T-cell (primary cell): ENCODE measurements at regions not wholly inside any gene's neighbourhood (a gene's known extent, or its start where the extent isn't known, plus 50 kb on each side); places are given as distances from the start of the nearest gene placed in this dataset.

ENCODE experiments used
- ATAC-seq, 4 experiments: fragments of 200-7000 bp in 3 of 4; fragments of 150-1000 bp in 1 of 4; cut with Tn5 transposase; replicated peaks in 1 of 4; 1 replicate in 3 of 4; 2 replicates in 1 of 4; pipeline ENCODE4 v1.10.0; 2021; ENCODE audit warnings: moderate library complexity in 3 of 4, mild to moderate bottlenecking in 2 of 4, moderate number of reproducible peaks in 1 of 4
- CTCF ChIA-PET, 2 donors: fragments of 300-600 bp; sonication (Branson Sonifier 250); formaldehyde crosslinking; loops; one replicate each; lab custom pipeline; 2022; ENCODE audit warnings: antibody characterized with exemption in 2 of 2; lab: Charles Lee
- POLR2A ChIA-PET, 2 donors: fragments of 300-600 bp; sonication (Branson Sonifier 250); formaldehyde crosslinking; loops; one replicate each; lab custom pipeline; 2022; ENCODE audit warnings: antibody characterized with exemption in 2 of 2; lab: Charles Lee
- DNase-seq, 35 experiments: peaks; one replicate each; pipeline versions ENCODE4 v3.0.0 to v3.0.0-alpha.2; 2013 to 2023
- H3K27ac ChIP-seq: one replicate; pipeline ENCODE4 v1.5.1; 2013; ENCODE audit warnings: low read length
- H3K27me3 ChIP-seq, 2 experiments: replicated peaks in 1 of 2; 1 replicate in 1 of 2; 2 replicates in 1 of 2; pipeline versions ENCODE4 v1.6.1 to v1.7.0; 2013; ENCODE audit warnings: low read length in 1 of 2, mixed read lengths in 1 of 2; ENCODE audit not compliant: control insufficient read depth in 2 of 2, insufficient read depth in 2 of 2; ENCODE audit errors: extremely low read depth in 1 of 2
- H3K36me3 ChIP-seq, 2 donors: 1 replicate in 1 of 2; 2 replicates in 1 of 2; pipeline versions ENCODE4 v1.6.1 to v1.7.0; 2013; ENCODE audit warnings: low read length in 1 of 2; ENCODE audit not compliant: control insufficient read depth in 2 of 2, insufficient read depth in 1 of 2; ENCODE audit errors: extremely low read depth in 1 of 2
- H3K4me1 ChIP-seq, 2 experiments: 1 replicate in 1 of 2; 2 replicates in 1 of 2; pipeline versions ENCODE4 v1.6.1 to v1.7.0; 2013; ENCODE audit warnings: low read length in 2 of 2, mixed read lengths in 1 of 2; ENCODE audit not compliant: insufficient read depth in 2 of 2, control insufficient read depth in 1 of 2; ENCODE audit errors: extremely low read depth in 1 of 2
- H3K4me3 ChIP-seq, 2 donors: 1 replicate in 1 of 2; 2 replicates in 1 of 2; pipeline versions ENCODE4 v1.5.1 to v1.7.0; 2013; ENCODE audit warnings: mild to moderate bottlenecking in 2 of 2, low read length in 1 of 2, moderate library complexity in 1 of 2; ENCODE audit not compliant: control insufficient read depth in 1 of 2; ENCODE audit errors: extremely low read depth in 1 of 2
- H3K9me3 ChIP-seq: 2 replicates; pipeline ENCODE4 v1.7.0; 2013
- H3K27ac Mint-ChIP-seq, 2 donors: one replicate each; pipeline ENCODE4 v1.8.0; 2020 to 2021; ENCODE audit warnings: mild to moderate bottlenecking in 2 of 2, mixed read lengths in 2 of 2
- H3K27me3 Mint-ChIP-seq, 2 donors: one replicate each; pipeline ENCODE4 v1.8.0; 2021 to 2022; ENCODE audit warnings: mixed read lengths in 2 of 2
- H3K36me3 Mint-ChIP-seq: one replicate; pipeline ENCODE4 v1.8.0; 2021; ENCODE audit warnings: mixed read lengths
- H3K4me1 Mint-ChIP-seq, 3 donors: one replicate each; pipeline ENCODE4 v1.8.0; 2020 to 2022; ENCODE audit warnings: mixed read lengths in 3 of 3, mild to moderate bottlenecking in 1 of 3
- H3K4me3 Mint-ChIP-seq, 3 donors: one replicate each; pipeline ENCODE4 v1.8.0; 2020 to 2022; ENCODE audit warnings: mild to moderate bottlenecking in 3 of 3, mixed read lengths in 3 of 3, moderate library complexity in 3 of 3
- H3K9me3 Mint-ChIP-seq, 3 donors: one replicate each; pipeline ENCODE4 v1.8.0; 2020 to 2022; ENCODE audit warnings: mixed read lengths in 3 of 3
- WGBS: methylation state at CpG from one replicate; pipeline ENCODE4 v1.1.5; 2013; ENCODE audit warnings: missing lambda C conversion rate; ENCODE audit not compliant: insufficient coverage; 5-methylcytosine and 5-hydroxymethylcytosine counted together

GRCh38 chr1:208332036-208332773, 88.0 kb upstream of the PLXNA2 start:
- CTCF ChIA-PET, result no interaction called here
- DNase-seq, result no peak
- Histone ChIP-seq H3K27me3 (peaks cover 0 to 6% of the 10 kb centered on the region in 2 experiments), H3K4me3 (no peak overlapping the region), H3K4me1 (no peaks in the 10 kb centered on the region), H3K36me3 (no peaks in the 10 kb centered on the region), H3K9me3 (no peaks in the 10 kb centered on the region), H3K27ac (no peak overlapping the region)
- POLR2A ChIA-PET, result no interaction called here
- H3K4me3 Mint-ChIP-seq, result no peak overlapping the region
- no peaks in the 10 kb centered on the region for H3K36me3 Mint-ChIP-seq
- no peak overlapping the region for H3K27ac Mint-ChIP-seq
- 82% methylated on average over 4 of the region's 6 CpGs for WGBS
- H3K27me3 Mint-ChIP-seq, result peaks cover 28 to 42% of the 10 kb centered on the region in 2 donors
- no peak for ATAC-seq
- no peaks in the 10 kb centered on the region for H3K9me3 Mint-ChIP-seq
- no peaks in the 10 kb centered on the region for H3K4me1 Mint-ChIP-seq

GRCh38 chr1:208332774-208333126, 88.6 kb upstream of the PLXNA2 start:
- ATAC-seq (no peak), DNase-seq (no peak)
- no peak overlapping the region for H3K4me3 ChIP-seq
- H3K27me3 ChIP-seq, result peaks cover 0 to 9% of the 10 kb centered on the region in 2 experiments
- H3K9me3 Mint-ChIP-seq, result no peaks in the 10 kb centered on the region
- no peaks in the 10 kb centered on the region for H3K36me3 ChIP-seq
- POLR2A ChIA-PET, result no interaction called here
- no peaks in the 10 kb centered on the region for H3K36me3 Mint-ChIP-seq
- no peaks in the 10 kb centered on the region for H3K4me1 ChIP-seq
- CTCF ChIA-PET, result no interaction called here
- no peak overlapping the region for H3K27ac ChIP-seq
- peaks cover 28 to 42% of the 10 kb centered on the region in 2 donors for H3K27me3 Mint-ChIP-seq
- no peak overlapping the region for H3K27ac Mint-ChIP-seq
- 80% methylated on average over 1 of the region's 1 CpG for WGBS
- H3K4me1 Mint-ChIP-seq, result no peaks in the 10 kb centered on the region
- H3K9me3 ChIP-seq, result no peaks in the 10 kb centered on the region
- H3K4me3 Mint-ChIP-seq, result no peak overlapping the region

DNA sequence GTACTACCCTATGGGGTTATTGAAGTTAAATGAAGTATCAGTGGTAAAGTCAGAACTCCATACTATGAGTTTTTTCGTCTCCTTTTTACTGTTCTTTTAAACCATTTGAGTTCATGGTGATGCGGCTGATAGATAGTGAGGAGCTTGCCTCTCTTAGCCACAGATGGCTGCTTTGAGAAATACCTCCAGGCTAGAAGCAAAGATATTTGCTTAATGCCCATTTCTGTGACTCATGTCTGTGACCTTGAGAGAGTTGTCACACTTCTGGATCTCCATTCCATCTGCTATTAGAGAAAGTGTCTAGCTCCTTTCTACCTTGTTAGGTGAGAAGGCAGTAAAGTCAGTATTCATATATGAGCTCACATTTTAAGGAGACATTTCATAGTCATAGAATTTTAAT, 89.5 kb upstream of the PLXNA2 start:
- peaks cover 0 to 9% of the 10 kb centered on the region in 2 experiments for H3K27me3 ChIP-seq
- no peak overlapping the region for H3K4me3 ChIP-seq
- POLR2A ChIA-PET, result no interaction called here
- DNase-seq (no peak), ATAC-seq (no peak)
- peaks cover 33 to 43% of the 10 kb centered on the region in 2 donors for H3K27me3 Mint-ChIP-seq
- CTCF ChIA-PET, result no interaction called here
- no peaks in the 10 kb centered on the region for H3K9me3 Mint-ChIP-seq
- H3K4me1 Mint-ChIP-seq, result no peaks in the 10 kb centered on the region
- no CpG with 5 or more reads among the region's 2 CpGs for whole genome bisulfite sequencing
- no peaks in the 10 kb centered on the region for H3K36me3 Mint-ChIP-seq
- no peak overlapping the region for H3K27ac Mint-ChIP-seq
- no peaks in the 10 kb centered on the region for H3K36me3 ChIP-seq
- no peak overlapping the region for H3K27ac ChIP-seq
- no peaks in the 10 kb centered on the region for H3K9me3 ChIP-seq
- no peaks in the 10 kb centered on the region for H3K4me1 ChIP-seq
- H3K4me3 Mint-ChIP-seq, result no peak overlapping the region

DNA sequence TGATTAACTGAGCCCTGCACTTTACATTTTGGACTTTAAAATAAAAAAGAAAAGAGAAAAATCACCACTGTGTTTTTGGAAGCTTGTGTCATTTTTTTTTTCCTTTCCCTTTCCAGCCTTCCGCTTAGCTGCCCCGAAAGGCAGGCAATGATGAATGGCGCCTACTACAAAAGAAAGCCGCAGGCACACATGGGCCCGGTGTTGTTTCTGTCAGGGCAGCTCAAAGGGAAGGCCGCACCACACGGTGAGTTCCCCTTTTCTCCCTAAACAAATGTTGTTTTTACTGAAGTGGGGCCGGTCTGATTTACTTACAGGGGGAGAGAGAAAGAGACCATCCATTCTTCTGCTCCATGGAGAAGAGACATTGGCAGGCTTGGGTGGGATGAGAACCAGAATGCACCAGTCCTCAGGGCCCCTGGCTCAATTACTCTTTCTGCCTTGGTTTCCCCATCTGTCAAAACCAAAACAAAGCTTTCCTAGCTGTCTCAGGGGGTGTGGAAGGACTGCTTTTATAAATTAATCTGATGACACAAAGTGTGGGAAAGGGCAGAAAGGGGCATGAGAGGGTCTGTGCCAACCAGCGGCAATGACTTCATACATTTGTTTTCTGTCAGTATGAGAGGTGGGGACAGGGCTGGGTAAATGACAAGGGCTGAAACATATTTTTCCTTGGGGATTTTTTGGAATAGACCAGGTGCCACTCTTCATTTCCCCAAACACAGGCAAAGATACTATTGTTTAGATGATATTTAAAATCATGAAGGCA, 91.4 kb upstream of the PLXNA2 start:
- H3K27me3 Mint-ChIP-seq, result peaks cover 36 to 50% of the 10 kb centered on the region in 2 donors
- H3K9me3 Mint-ChIP-seq, result no peaks in the 10 kb centered on the region
- H3K4me3 ChIP-seq, result no peak overlapping the region
- peaks cover 0 to 9% of the 10 kb centered on the region in 2 experiments for H3K27me3 ChIP-seq
- CTCF ChIA-PET, result no interaction called here
- no peaks in the 10 kb centered on the region for H3K36me3 ChIP-seq
- H3K4me1 Mint-ChIP-seq, result no peaks in the 10 kb centered on the region
- no peaks in the 10 kb centered on the region for H3K9me3 ChIP-seq
- no CpG with 5 or more reads among the region's 9 CpGs for WGBS
- DNase-seq (no peak), ATAC-seq (no peak)
- no peak overlapping the region for H3K27ac Mint-ChIP-seq
- H3K4me1 ChIP-seq, result no peaks in the 10 kb centered on the region
- no peak overlapping the region for H3K4me3 Mint-ChIP-seq
- no peak overlapping the region for H3K27ac ChIP-seq
- H3K36me3 Mint-ChIP-seq, result no peaks in the 10 kb centered on the region
- POLR2A ChIA-PET, result no interaction called here

DNA sequence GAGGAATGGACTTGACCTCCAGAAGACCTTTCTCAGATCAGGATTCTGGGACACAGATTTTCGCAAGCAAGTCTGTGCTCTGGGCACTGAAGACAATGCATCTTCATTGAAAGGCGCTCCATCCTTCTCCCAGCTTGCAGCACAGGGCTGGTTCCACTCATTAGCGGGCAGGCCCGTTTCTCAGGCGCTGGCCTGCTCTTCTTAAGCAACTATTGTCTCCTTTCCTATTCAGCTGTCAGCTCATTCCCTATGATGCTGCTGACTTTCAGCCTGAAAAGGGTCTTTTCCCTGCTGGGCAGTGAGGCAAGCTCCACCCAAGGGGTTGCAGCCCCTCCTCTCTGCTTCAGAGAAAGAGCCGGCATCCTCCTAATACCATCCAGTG, 91.9 kb upstream of the PLXNA2 start:
- no peaks in the 10 kb centered on the region for H3K36me3 Mint-ChIP-seq
- no peaks in the 10 kb centered on the region for H3K9me3 Mint-ChIP-seq
- POLR2A ChIA-PET, result no interaction called here
- WGBS, result 78% methylated on average over 5 of the region's 6 CpGs
- no peaks in the 10 kb centered on the region for H3K4me1 Mint-ChIP-seq
- H3K27ac Mint-ChIP-seq, result no peak overlapping the region
- Histone ChIP-seq H3K4me3 (no peak overlapping the region), H3K36me3 (no peaks in the 10 kb centered on the region), H3K27ac (no peak overlapping the region), H3K4me1 (no peaks in the 10 kb centered on the region), H3K27me3 (peaks cover 0 to 9% of the 10 kb centered on the region in 2 experiments), H3K9me3 (no peaks in the 10 kb centered on the region)
- no peak overlapping the region for H3K4me3 Mint-ChIP-seq
- no peak for ATAC-seq
- CTCF ChIA-PET, result no interaction called here
- DNase-seq, result no peak
- H3K27me3 Mint-ChIP-seq, result peaks cover 36 to 50% of the 10 kb centered on the region in 2 donors

DNA sequence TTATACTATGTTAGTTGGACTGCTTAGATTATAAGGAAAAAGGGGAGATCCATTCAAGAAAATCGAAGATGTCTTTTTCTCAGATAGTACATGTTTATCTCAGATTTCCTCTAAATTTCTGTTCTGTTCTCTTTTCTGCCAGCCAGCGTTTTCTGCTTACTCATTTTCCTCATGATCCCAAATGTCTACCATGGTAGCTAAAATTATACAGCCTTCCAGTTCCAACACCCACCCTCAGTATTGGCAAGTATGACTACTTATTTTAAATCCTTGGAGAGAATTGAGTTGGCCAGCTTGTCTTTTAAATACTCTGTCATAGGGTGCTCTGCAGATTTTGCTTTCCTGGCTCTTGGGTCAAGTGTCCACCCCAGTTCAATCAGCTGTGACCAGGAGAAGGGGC, 95.7 kb upstream of the PLXNA2 start:
- no peaks in the 10 kb centered on the region for H3K9me3 Mint-ChIP-seq

More for the DNA sequence above, 95.7 kb upstream of the PLXNA2 start:
- no peak overlapping the region for H3K27ac Mint-ChIP-seq
- H3K4me3 Mint-ChIP-seq, result no peak overlapping the region
- no CpG with 5 or more reads among the region's 2 CpGs for WGBS
- Histone ChIP-seq H3K4me3 (no peak overlapping the region), H3K36me3 (no peaks in the 10 kb centered on the region), H3K27ac (no peak overlapping the region), H3K27me3 (peaks cover 0 to 9% of the 10 kb centered on the region in 2 experiments), H3K9me3 (no peaks in the 10 kb centered on the region), H3K4me1 (no peaks in the 10 kb centered on the region)
- POLR2A ChIA-PET, result no interaction called here
- H3K36me3 Mint-ChIP-seq, result no peaks in the 10 kb centered on the region
- no peaks in the 10 kb centered on the region for H3K4me1 Mint-ChIP-seq
- ATAC-seq (no peak), DNase-seq (no peak)
- peaks cover 20 to 54% of the 10 kb centered on the region in 2 donors for H3K27me3 Mint-ChIP-seq
- CTCF ChIA-PET, result no interaction called here
